ENCODE measurements at regions not wholly inside any gene's neighbourhood (a gene's known extent, or its start where the extent isn't known, plus 50 kb on each side); places are given as distances from the start of the nearest gene placed in this dataset.
A peak's percentile ranks its signal among the peaks of the same experiment; 100 is the strongest.

DNA sequence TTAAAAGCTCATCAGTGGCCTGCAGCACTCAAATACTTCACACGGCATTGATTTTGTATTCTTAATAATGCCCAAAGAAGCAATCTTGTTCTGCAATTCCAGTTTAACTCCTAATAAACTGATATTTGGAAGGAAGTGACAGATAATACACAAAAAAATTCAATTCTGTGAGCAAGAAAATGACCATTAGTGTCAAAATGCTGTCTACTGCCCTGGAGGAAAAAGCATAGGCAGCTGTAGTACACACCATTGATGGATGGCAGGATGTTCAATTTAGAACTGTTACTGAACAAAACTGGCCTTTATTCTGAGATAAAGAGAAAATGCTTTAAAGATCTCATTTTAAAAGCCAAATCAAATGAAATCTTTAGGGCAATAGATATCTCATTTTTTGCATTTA lies 251.3 kb upstream of the FMN2 start:
- Mint-ChIP-seq H3K4me3 (no peak overlapping the region), H3K27ac (no peak overlapping the region), H3K27me3 (peaks cover 0 to 1% of the 10 kb centered on the region in 2 donors), H3K36me3 (no peaks in the 10 kb centered on the region), H3K4me1 (peaks cover 0 to 4% (median 0%) of the 10 kb centered on the region in 4 donors), H3K9me3 (peaks cover 0 to 3% (median 0%) of the 10 kb centered on the region in 8 donors)
- Histone ChIP-seq H3K9me3 (ENCODE audit: control insufficient read depth in 1 of 2, low read length in 2 of 2) (no peaks in the 10 kb centered on the region), H3K4me1 (ENCODE audit: insufficient read depth, low read length) (no peaks in the 10 kb centered on the region), H3K27me3 (ENCODE audit: insufficient read depth, low read length) (no peaks in the 10 kb centered on the region), H3K4me3 (ENCODE audit: low read length in 2 of 2) (no peak overlapping the region), H3K36me3 (ENCODE audit: insufficient read depth, low read length) (no peaks in the 10 kb centered on the region), H3K27ac (ENCODE audit: low read depth, low read length) (no peak overlapping the region)
- ChIA-PET POLR2A (ENCODE audit: partially characterized antibody) (no interaction called here), CTCF (ENCODE audit: partially characterized antibody) (no interaction called here)
- DNase-seq, result no peak
- intact Hi-C loops (cut with micrococcal nuclease), result no loop called here

DNA sequence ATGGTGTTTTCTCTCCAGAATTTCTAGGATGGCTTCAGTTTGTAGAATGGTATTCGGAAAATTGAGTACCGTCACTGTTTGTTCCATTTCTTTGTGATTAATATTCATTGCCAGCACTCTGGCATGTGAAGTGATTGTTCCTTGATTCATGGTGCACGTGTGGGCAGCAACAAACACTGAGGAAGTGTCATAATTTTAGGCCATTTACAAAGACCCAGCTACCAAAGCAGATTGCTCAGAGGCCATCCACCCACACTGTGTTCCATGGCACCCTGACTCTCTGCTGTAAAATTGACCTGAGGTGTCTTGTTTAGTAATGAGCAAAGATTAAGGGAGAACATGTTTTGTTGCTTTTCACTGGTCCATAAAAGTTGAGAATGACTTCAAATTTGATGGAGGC lies 250.9 kb upstream of the FMN2 start:
- H3K27me3 Mint-ChIP-seq, result peaks cover 0 to 1% of the 10 kb centered on the region in 2 donors
- H3K27ac Mint-ChIP-seq, result no peak overlapping the region
- ChIA-PET CTCF (ENCODE audit: partially characterized antibody) (no interaction called here), POLR2A (ENCODE audit: partially characterized antibody) (no interaction called here)
- Histone ChIP-seq H3K4me3 (ENCODE audit: low read length in 2 of 2) (no peak overlapping the region), H3K27me3 (ENCODE audit: insufficient read depth, low read length) (no peaks in the 10 kb centered on the region), H3K36me3 (ENCODE audit: insufficient read depth, low read length) (no peaks in the 10 kb centered on the region), H3K27ac (ENCODE audit: low read depth, low read length) (no peak overlapping the region), H3K4me1 (ENCODE audit: insufficient read depth, low read length) (no peaks in the 10 kb centered on the region), H3K9me3 (ENCODE audit: control insufficient read depth in 1 of 2, low read length in 2 of 2) (no peaks in the 10 kb centered on the region)
- H3K4me1 Mint-ChIP-seq, result peaks cover 0 to 4% (median 0%) of the 10 kb centered on the region in 4 donors
- no peak overlapping the region for H3K4me3 Mint-ChIP-seq
- intact Hi-C loops (cut with micrococcal nuclease), result no loop called here
- no peak for DNase-seq
- no peaks in the 10 kb centered on the region for H3K36me3 Mint-ChIP-seq
- H3K9me3 Mint-ChIP-seq, result peaks cover 0 to 3% (median 0%) of the 10 kb centered on the region in 8 donors

DNA sequence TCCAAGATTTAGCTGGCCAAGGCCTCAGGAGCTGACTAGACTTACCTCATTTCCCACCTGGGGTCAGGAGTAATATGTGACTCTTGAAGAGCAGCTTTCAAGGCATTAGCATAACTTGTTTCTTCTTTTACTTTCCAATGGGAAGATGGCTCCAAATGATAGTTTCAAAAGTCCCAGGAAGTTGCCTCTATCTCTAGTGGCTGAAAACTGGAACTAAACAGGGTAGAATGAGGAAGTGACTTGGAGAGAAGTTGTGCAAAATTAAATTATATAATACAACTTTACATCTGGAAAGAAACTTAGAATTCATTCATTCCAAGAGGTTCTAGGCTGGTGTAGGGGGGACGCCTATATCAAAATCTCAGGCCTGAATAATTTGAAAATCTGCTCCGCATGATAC lies 250.1 kb upstream of the FMN2 start:
- no peaks in the 10 kb centered on the region for H3K36me3 ChIP-seq (ENCODE audit: insufficient read depth, low read length)
- H3K4me3 ChIP-seq (ENCODE audit: low read length in 2 of 2), result no peak overlapping the region
- no peaks in the 10 kb centered on the region for H3K27me3 ChIP-seq (ENCODE audit: insufficient read depth, low read length)
- H3K9me3 Mint-ChIP-seq, result peaks cover 0 to 3% (median 0%) of the 10 kb centered on the region in 8 donors
- peaks cover 0 to 4% (median 0%) of the 10 kb centered on the region in 4 donors for H3K4me1 Mint-ChIP-seq
- DNase-seq, result no peak
- H3K36me3 Mint-ChIP-seq, result no peaks in the 10 kb centered on the region
- H3K4me1 ChIP-seq (ENCODE audit: insufficient read depth, low read length), result no peaks in the 10 kb centered on the region
- H3K27ac ChIP-seq (ENCODE audit: low read depth, low read length), result no peak overlapping the region
- CTCF ChIA-PET (ENCODE audit: partially characterized antibody), result no interaction called here
- H3K9me3 ChIP-seq (ENCODE audit: control insufficient read depth in 1 of 2, low read length in 2 of 2), result no peaks in the 10 kb centered on the region
- POLR2A ChIA-PET (ENCODE audit: partially characterized antibody), result no interaction called here
- intact Hi-C loops (cut with micrococcal nuclease), result no loop called here
- H3K27ac Mint-ChIP-seq, result no peak overlapping the region
- peaks cover 0 to 1% of the 10 kb centered on the region in 2 donors for H3K27me3 Mint-ChIP-seq
- no peak overlapping the region for H3K4me3 Mint-ChIP-seq

DNA sequence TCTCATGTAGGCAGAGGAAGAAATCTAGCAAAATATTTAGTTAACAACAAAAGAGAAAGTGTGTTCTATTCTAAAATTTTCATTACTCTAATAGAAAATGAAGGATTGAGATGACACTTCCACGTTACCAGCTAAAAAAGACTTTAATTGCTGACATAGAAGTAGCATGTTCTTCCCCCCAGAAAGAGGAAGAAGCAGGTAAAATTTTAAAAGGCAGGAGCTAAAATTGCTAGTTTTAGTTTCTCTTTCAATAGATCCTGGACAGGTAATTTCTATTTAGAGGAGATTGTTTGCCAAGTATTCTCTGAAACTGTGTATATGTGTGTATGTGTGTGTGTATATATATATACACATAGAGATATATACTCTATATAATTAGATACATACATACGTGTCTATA lies 248.1 kb upstream of the FMN2 start:
- H3K9me3 Mint-ChIP-seq, result peaks cover 0 to 3% (median 0%) of the 10 kb centered on the region in 8 donors
- H3K4me1 Mint-ChIP-seq, result peaks cover 0 to 4% (median 0%) of the 10 kb centered on the region in 4 donors
- H3K27me3 Mint-ChIP-seq, result no peaks in the 10 kb centered on the region
- DNase-seq, result no peak
- ChIA-PET CTCF (ENCODE audit: partially characterized antibody) (no interaction called here), POLR2A (ENCODE audit: partially characterized antibody) (no interaction called here)
- no peaks in the 10 kb centered on the region for H3K27me3 ChIP-seq (ENCODE audit: insufficient read depth, low read length)
- H3K4me3 ChIP-seq (ENCODE audit: low read length in 2 of 2), result no peak overlapping the region
- H3K27ac ChIP-seq (ENCODE audit: low read depth, low read length), result no peak overlapping the region
- no peaks in the 10 kb centered on the region for H3K9me3 ChIP-seq (ENCODE audit: control insufficient read depth in 1 of 2, low read length in 2 of 2)
- no peaks in the 10 kb centered on the region for H3K36me3 ChIP-seq (ENCODE audit: insufficient read depth, low read length)
- peak overlapping the region in 1 of 8 donors; percentile 35 for H3K4me3 Mint-ChIP-seq
- H3K36me3 Mint-ChIP-seq, result no peaks in the 10 kb centered on the region
- no peaks in the 10 kb centered on the region for H3K4me1 ChIP-seq (ENCODE audit: insufficient read depth, low read length)
- peak overlapping the region in 1 of 7 donors; percentile 31 for H3K27ac Mint-ChIP-seq
- intact Hi-C loops (cut with micrococcal nuclease), result no loop called here

DNA sequence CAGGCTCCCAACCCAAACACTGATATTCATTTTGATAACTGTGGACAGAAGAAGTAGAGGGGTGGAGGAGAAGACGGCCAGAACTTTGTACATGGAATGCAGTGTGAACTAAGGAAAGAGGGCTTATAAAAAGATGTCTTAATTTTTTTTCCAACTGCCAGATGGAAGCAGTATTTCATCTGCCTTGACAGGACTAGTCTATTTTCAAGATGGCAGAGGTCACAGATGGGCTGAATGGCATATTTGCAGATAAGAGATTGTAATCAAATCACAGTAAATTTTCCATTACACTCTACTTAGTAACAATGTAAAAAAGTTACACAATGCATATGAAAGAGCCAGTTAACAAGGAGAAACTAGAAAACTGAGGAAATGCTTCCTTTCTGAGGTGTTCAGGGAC lies 246.8 kb upstream of the FMN2 start:
- Histone ChIP-seq H3K27ac (ENCODE audit: low read depth, low read length) (no peak overlapping the region), H3K9me3 (ENCODE audit: control insufficient read depth in 1 of 2, low read length in 2 of 2) (no peaks in the 10 kb centered on the region), H3K36me3 (ENCODE audit: insufficient read depth, low read length) (no peaks in the 10 kb centered on the region), H3K27me3 (ENCODE audit: insufficient read depth, low read length) (no peaks in the 10 kb centered on the region), H3K4me3 (ENCODE audit: low read length in 2 of 2) (no peak overlapping the region), H3K4me1 (ENCODE audit: insufficient read depth, low read length) (no peaks in the 10 kb centered on the region)
- CTCF ChIA-PET (ENCODE audit: partially characterized antibody), result no interaction called here
- peaks cover 0 to 3% (median 0%) of the 10 kb centered on the region in 8 donors for H3K9me3 Mint-ChIP-seq
- DNase-seq, result no peak
- no peak overlapping the region for H3K27ac Mint-ChIP-seq
- no peaks in the 10 kb centered on the region for H3K36me3 Mint-ChIP-seq
- intact Hi-C loops (cut with micrococcal nuclease), result no loop called here
- H3K27me3 Mint-ChIP-seq, result no peaks in the 10 kb centered on the region
- no peak overlapping the region for H3K4me3 Mint-ChIP-seq
- peaks cover 0 to 4% (median 0%) of the 10 kb centered on the region in 4 donors for H3K4me1 Mint-ChIP-seq
- POLR2A ChIA-PET (ENCODE audit: partially characterized antibody), result no interaction called here

DNA sequence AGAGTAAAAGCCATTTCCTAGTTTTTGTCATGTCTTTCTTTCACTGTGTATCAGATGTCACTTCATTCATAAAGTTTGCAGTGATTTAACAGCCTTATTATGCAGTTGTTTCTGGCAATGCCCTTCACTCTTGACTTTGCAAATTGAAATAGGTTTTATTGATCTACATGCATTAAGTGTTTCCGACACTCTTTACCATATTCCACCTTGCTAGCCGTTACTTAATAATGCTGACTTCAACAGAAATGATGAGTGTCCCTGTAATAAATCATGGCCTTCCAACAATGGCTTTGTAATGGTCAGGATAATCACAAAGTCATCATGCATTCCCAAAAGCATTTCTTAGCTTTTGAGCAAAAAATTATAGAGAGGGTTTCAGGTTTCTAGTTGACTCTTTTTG lies 236.8 kb upstream of the FMN2 start:
- H3K4me1 Mint-ChIP-seq, result no peaks in the 10 kb centered on the region
- H3K4me1 ChIP-seq (ENCODE audit: insufficient read depth, low read length), result no peaks in the 10 kb centered on the region
- no peak for DNase-seq
- H3K9me3 ChIP-seq (ENCODE audit: control insufficient read depth in 1 of 2, low read length in 2 of 2), result no peaks in the 10 kb centered on the region
- no peak overlapping the region for H3K27ac ChIP-seq (ENCODE audit: low read depth, low read length)
- intact Hi-C loops (cut with micrococcal nuclease), result no loop called here
- H3K9me3 Mint-ChIP-seq, result peaks cover 0 to 9% (median 2%) of the 10 kb centered on the region in 8 donors
- no peaks in the 10 kb centered on the region for H3K36me3 ChIP-seq (ENCODE audit: insufficient read depth, low read length)
- no peak overlapping the region for H3K4me3 ChIP-seq (ENCODE audit: low read length in 2 of 2)
- POLR2A ChIA-PET (ENCODE audit: partially characterized antibody), result no interaction called here
- no peak overlapping the region for H3K27ac Mint-ChIP-seq
- CTCF ChIA-PET (ENCODE audit: partially characterized antibody), result no interaction called here
- H3K27me3 ChIP-seq (ENCODE audit: insufficient read depth, low read length), result no peaks in the 10 kb centered on the region
- no peaks in the 10 kb centered on the region for H3K36me3 Mint-ChIP-seq
- no peak overlapping the region for H3K4me3 Mint-ChIP-seq
- H3K27me3 Mint-ChIP-seq, result peaks cover 0 to 1% of the 10 kb centered on the region in 2 donors

DNA sequence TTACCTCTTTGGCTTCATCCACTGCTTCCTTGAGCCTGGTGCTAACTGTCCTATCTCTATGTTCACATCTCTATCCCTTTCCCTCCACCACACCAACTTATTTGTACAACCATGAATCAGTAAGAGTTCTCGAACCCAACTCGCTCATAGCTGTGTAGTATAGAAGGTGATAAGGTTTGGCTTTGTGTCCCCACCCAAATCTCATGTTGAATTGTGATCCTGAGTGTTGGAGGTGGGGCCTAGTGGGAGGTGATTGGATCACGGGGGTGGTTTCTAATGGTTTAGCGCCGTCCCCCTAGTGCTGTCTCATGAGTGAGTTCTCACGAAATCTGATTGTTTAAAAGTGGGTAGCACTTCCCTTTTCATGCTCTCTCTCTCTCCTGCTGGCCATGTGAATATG lies 235.6 kb upstream of the FMN2 start:
- no peaks in the 10 kb centered on the region for H3K36me3 ChIP-seq (ENCODE audit: insufficient read depth, low read length)
- CTCF ChIA-PET (ENCODE audit: partially characterized antibody), result no interaction called here

DNA sequence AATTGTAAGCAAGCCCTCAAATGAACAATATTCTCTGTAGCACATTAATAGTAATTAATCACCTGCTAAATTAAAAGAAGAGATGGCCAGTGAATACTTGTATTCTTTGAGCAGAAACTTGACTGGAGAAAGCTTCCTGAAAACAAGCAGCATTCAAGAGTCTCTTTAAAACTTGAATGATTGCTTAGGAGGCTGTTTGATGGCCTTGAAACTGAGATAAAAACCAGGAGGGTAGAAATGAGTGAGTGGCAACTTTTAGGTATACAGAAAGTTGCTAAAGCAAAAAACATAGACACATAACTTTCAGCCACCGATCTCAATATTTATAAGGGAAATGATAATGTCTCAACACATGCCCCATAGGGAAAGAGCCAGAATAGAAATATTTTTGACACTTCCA lies 234.8 kb upstream of the FMN2 start:
- POLR2A ChIA-PET (ENCODE audit: partially characterized antibody), result no interaction called here

More for the DNA sequence above, 235.6 kb upstream of the FMN2 start:
- Mint-ChIP-seq H3K36me3 (no peaks in the 10 kb centered on the region), H3K4me3 (no peak overlapping the region), H3K9me3 (peaks cover 0 to 9% (median 2%) of the 10 kb centered on the region in 8 donors), H3K4me1 (no peaks in the 10 kb centered on the region), H3K27me3 (peaks cover 0 to 1% of the 10 kb centered on the region in 2 donors), H3K27ac (no peak overlapping the region)
- Histone ChIP-seq H3K27me3 (ENCODE audit: insufficient read depth, low read length) (no peaks in the 10 kb centered on the region), H3K4me1 (ENCODE audit: insufficient read depth, low read length) (no peaks in the 10 kb centered on the region), H3K4me3 (ENCODE audit: low read length in 2 of 2) (no peak overlapping the region), H3K27ac (ENCODE audit: low read depth, low read length) (no peak overlapping the region), H3K9me3 (ENCODE audit: control insufficient read depth in 1 of 2, low read length in 2 of 2) (no peaks in the 10 kb centered on the region)
- POLR2A ChIA-PET (ENCODE audit: partially characterized antibody), result no interaction called here
- intact Hi-C loops (cut with micrococcal nuclease), result no loop called here
- no peak for DNase-seq

More for the DNA sequence above, 234.8 kb upstream of the FMN2 start:
- Histone ChIP-seq H3K27me3 (ENCODE audit: insufficient read depth, low read length) (no peaks in the 10 kb centered on the region), H3K4me3 (ENCODE audit: low read length in 2 of 2) (no peak overlapping the region), H3K27ac (ENCODE audit: low read depth, low read length) (no peak overlapping the region), H3K4me1 (ENCODE audit: insufficient read depth, low read length) (no peaks in the 10 kb centered on the region), H3K36me3 (ENCODE audit: insufficient read depth, low read length) (no peaks in the 10 kb centered on the region), H3K9me3 (ENCODE audit: control insufficient read depth in 1 of 2, low read length in 2 of 2) (no peaks in the 10 kb centered on the region)
- DNase-seq, result no peak
- peaks cover 0 to 9% (median 2%) of the 10 kb centered on the region in 8 donors for H3K9me3 Mint-ChIP-seq
- no peaks in the 10 kb centered on the region for H3K36me3 Mint-ChIP-seq
- no peaks in the 10 kb centered on the region for H3K4me1 Mint-ChIP-seq
- CTCF ChIA-PET (ENCODE audit: partially characterized antibody), result no interaction called here
- intact Hi-C loops (cut with micrococcal nuclease), result no loop called here
- H3K27ac Mint-ChIP-seq, result no peak overlapping the region
- no peak overlapping the region for H3K4me3 Mint-ChIP-seq
- H3K27me3 Mint-ChIP-seq, result peaks cover 0 to 1% of the 10 kb centered on the region in 2 donors

Measured in CD4-positive, alpha-beta memory T cell (primary cell).